Fibroblast of the aortic adventitia (primary cell): ENCODE measurements at regions not wholly inside any gene's neighbourhood (a gene's known extent, or its start where the extent isn't known, plus 50 kb on each side); places are given as distances from the start of the nearest gene placed in this dataset.
"Not testable (repeated sequence)": the region's sequence is repeated elsewhere in the genome, so short reads cannot be mapped to it uniquely, and the experiment has no call there.

Source experiments
- DNase-seq: peaks from one replicate; pipeline ENCODE4 v3.0.0-alpha.2; 2010; ENCODE audit warnings: low read depth
- H3K4me3 ChIP-seq: 2 replicates; pipeline ENCODE4 v1.5.1; 2011; ENCODE audit warnings: low read depth, mild to moderate bottlenecking, control low read depth, low read length, moderate library complexity

GRCh38 chr3:195981778-195982177 is 73.4 kb upstream of the TNK2 start:
- not testable (repeated sequence) for H3K4me3 ChIP-seq, DNase-seq

GRCh38 chr3:195979877-195980276 is 71.5 kb upstream of the TNK2 start:
- DNase-seq, H3K4me3 ChIP-seq: not testable (repeated sequence)

GRCh38 chr3:195978585-195978984 is 70.2 kb upstream of the TNK2 start:
- H3K4me3 ChIP-seq, DNase-seq: not testable (repeated sequence)

GRCh38 chr3:195976876-195977275 is 68.5 kb upstream of the TNK2 start:
- H3K4me3 ChIP-seq, DNase-seq: not testable (repeated sequence)

GRCh38 chr3:195974281-195974680 is 65.9 kb upstream of the TNK2 start:
- not testable (repeated sequence) for H3K4me3 ChIP-seq, DNase-seq

- H3K4me3 ChIP-seq, DNase-seq: not testable (repeated sequence)
These were observed 62.5 kb upstream of the TNK2 start for GRCh38 chr3:195970873-195971272.

GRCh38 chr3:195969838-195970776 is 61.8 kb upstream of the TNK2 start:
- not testable (repeated sequence) for DNase-seq, H3K4me3 ChIP-seq

GRCh38 chr3:195969341-195969740 is 61.0 kb upstream of the TNK2 start:
- H3K4me3 ChIP-seq, DNase-seq: not testable (repeated sequence)

GRCh38 chr3:195968104-195968503 is 59.8 kb upstream of the TNK2 start:
- H3K4me3 ChIP-seq, DNase-seq: not testable (repeated sequence)

GRCh38 chr3:195967387-195967720 is 59.0 kb upstream of the TNK2 start:
- H3K4me3 ChIP-seq, DNase-seq: not testable (repeated sequence)

- DNase-seq, H3K4me3 ChIP-seq: not testable (repeated sequence)
These were observed 58.4 kb upstream of the TNK2 start for GRCh38 chr3:195966563-195967386.

GRCh38 chr3:195965217-195965616 is 56.9 kb upstream of the TNK2 start:
- H3K4me3 ChIP-seq, DNase-seq: not testable (repeated sequence)

GRCh38 chr3:195964318-195965107 is 56.2 kb upstream of the TNK2 start:
- DNase-seq, H3K4me3 ChIP-seq: not testable (repeated sequence)

GRCh38 chr3:195962222-195962621 is 53.9 kb upstream of the TNK2 start:
- not testable (repeated sequence) for H3K4me3 ChIP-seq, DNase-seq

GRCh38 chr3:195960971-195961775 is 52.8 kb upstream of the TNK2 start:
- not testable (repeated sequence) for H3K4me3 ChIP-seq, DNase-seq

GRCh38 chr3:195960164-195960563 is 51.8 kb upstream of the TNK2 start:
- DNase-seq, H3K4me3 ChIP-seq: not testable (repeated sequence)

- not testable (repeated sequence) for DNase-seq
These were observed 51.2 kb upstream of the TNK2 start for GRCh38 chr3:195959367-195960157.

More at GRCh38 chr3:195959367-195960157, 51.2 kb upstream of the TNK2 start:
- not testable (repeated sequence) for H3K4me3 ChIP-seq
